Uterus (tissue), 3 donors: ENCODE measurements at regions not wholly inside any gene's neighbourhood (a gene's known extent, or its start where the extent isn't known, plus 50 kb on each side); places are given as distances from the start of the nearest gene placed in this dataset.

Experiments used
- DNase-seq, 2 donors: peaks; one replicate each; pipeline ENCODE4 v3.0.0-alpha.2; 2019 to 2020
- H3K27ac ChIP-seq, 2 donors: fragments of 200-600 bp; sonication (generic); 1 replicate in 1 of 2; 2 replicates in 1 of 2; pipeline ENCODE4 v1.5.1; 2016 to 2018
- H3K27me3 ChIP-seq, 2 donors: fragments of 200-600 bp; sonication (generic); one replicate each; pipeline ENCODE4 v1.5.1; 2018 to 2019; ENCODE audit warnings: control low read depth in 1 of 2
- H3K36me3 ChIP-seq, 2 donors: fragments of 200-600 bp; sonication (generic); one replicate each; pipeline ENCODE4 v1.5.1; 2019; ENCODE audit warnings: control low read depth in 1 of 2
- H3K4me1 ChIP-seq, 2 donors: fragments of 200-600 bp; sonication (generic); one replicate each; pipeline ENCODE4 v1.5.1; 2018 to 2019; ENCODE audit warnings: control low read depth in 1 of 2
- H3K4me3 ChIP-seq, 2 donors: fragments of 200-600 bp; sonication (generic); 1 replicate in 1 of 2; 2 replicates in 1 of 2; pipeline ENCODE4 v1.5.1; 2018 to 2019; ENCODE audit warnings: mild to moderate bottlenecking in 1 of 2
- H3K9me3 ChIP-seq, 2 donors: fragments of 200-600 bp; sonication (generic); one replicate each; pipeline ENCODE4 v1.5.1; 2019; ENCODE audit warnings: control low read depth in 1 of 2
- CTCF ChIP-seq, 4 experiments: fragments of 200-600 bp in 2 of 4; fragments of 450-650 bp in 2 of 4; sonication (generic) in 2 of 4; IDR thresholded peaks; one replicate each; pipeline ENCODE4 v1.5.1; 2016 to 2019; ENCODE audit warnings: antibody characterized with exemption in 4 of 4, mild to moderate bottlenecking in 2 of 4, moderate library complexity in 1 of 4
- POLR2A ChIP-seq, 2 donors: fragments of 450-650 bp; IDR thresholded peaks; one replicate each; pipeline ENCODE4 v1.6.1; 2016; ENCODE audit warnings: antibody characterized with exemption in 2 of 2, mild to moderate bottlenecking in 1 of 2, moderate library complexity in 1 of 2
- intact Hi-C: fragments of 100-400 bp; cut with DNase I; formaldehyde crosslinking; loops from one replicate; pipeline ENCODE4 v1.15.1; 2023; ENCODE audit warnings: low total_unique reads
- donor health status: DM: yes; HTN: yes; CAD: no.

- Histone ChIP-seq H3K4me3 (no peak overlapping the region), H3K4me1 (no peaks in the 10 kb centered on the region), H3K27ac (no peak overlapping the region), H3K9me3 (no peaks in the 10 kb centered on the region), H3K27me3 (no peaks in the 10 kb centered on the region), H3K36me3 (no peaks in the 10 kb centered on the region)
- no peak for TF ChIP-seq CTCF (IDR thresholded peaks at IDR 0.05)
- no peak for TF ChIP-seq POLR2A (IDR thresholded peaks at IDR 0.05)
- intact Hi-C loops: no loop called here
- DNase-seq: no peak
Observed at GRCh38 chr5:88999853-89000252, 116.9 kb upstream of the MEF2C start.

DNA sequence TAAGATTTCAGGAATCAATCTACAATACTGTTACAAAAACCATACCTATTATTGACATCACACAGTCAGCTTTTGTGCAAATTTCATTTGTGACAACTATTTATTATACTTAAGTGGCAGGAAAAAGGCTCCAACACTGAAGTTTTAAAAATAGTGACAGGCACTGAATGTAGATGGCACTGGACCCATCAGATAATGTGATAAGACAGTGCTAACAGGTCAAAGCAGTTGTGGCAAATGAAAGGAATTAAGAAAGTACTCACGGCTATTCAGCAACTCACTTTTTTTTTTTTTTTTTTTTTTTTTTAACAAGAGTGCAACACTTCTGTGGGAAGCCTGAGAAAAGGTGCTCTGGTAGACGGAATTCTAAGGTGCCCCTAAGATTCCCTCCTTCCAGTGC, 115.0 kb upstream of the MEF2C start:
- Histone ChIP-seq H3K9me3 (no peaks in the 10 kb centered on the region), H3K36me3 (no peaks in the 10 kb centered on the region), H3K4me3 (no peak overlapping the region), H3K4me1 (no peaks in the 10 kb centered on the region), H3K27me3 (no peaks in the 10 kb centered on the region), H3K27ac (no peak overlapping the region)
- intact Hi-C loops: no loop called here
- DNase-seq: no peak
- TF ChIP-seq POLR2A (IDR thresholded peaks at IDR 0.05) (no peak), CTCF (IDR thresholded peaks at IDR 0.05) (no peak)

GRCh38 chr5:88984040-88984439, 101.1 kb upstream of the MEF2C start:
- H3K36me3 ChIP-seq: no peaks in the 10 kb centered on the region
- intact Hi-C loops: no loop called here
- TF ChIP-seq POLR2A (IDR thresholded peaks at IDR 0.05) (no peak), CTCF (IDR thresholded peaks at IDR 0.05) (no peak)
- no peaks in the 10 kb centered on the region for H3K9me3 ChIP-seq
- H3K4me1 ChIP-seq: no peaks in the 10 kb centered on the region
- H3K27ac ChIP-seq: no peak overlapping the region
- H3K4me3 ChIP-seq: no peak overlapping the region
- DNase-seq: no peak
- no peaks in the 10 kb centered on the region for H3K27me3 ChIP-seq

DNA sequence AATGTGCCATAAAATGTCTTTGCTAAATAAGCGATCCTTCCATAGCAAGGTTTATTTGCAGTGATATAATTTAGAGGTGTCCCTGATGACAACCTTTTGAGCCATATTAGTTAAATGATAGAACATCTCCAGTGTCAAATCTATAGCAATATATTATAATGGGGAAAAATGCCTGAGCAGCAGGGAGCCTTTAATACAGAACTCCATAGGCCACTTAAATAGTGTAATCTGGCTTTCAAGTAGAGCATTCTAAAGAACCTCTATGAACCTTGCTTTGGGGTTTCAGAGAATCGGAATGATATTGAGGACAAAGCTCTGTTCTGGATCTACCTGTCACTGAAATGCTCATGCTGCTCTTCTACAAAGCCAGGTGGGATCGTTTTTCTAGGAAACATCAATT, 96.7 kb upstream of the MEF2C start:
- Histone ChIP-seq H3K36me3 (no peaks in the 10 kb centered on the region), H3K9me3 (no peaks in the 10 kb centered on the region), H3K27ac (no peak overlapping the region), H3K4me1 (no peaks in the 10 kb centered on the region), H3K27me3 (no peaks in the 10 kb centered on the region), H3K4me3 (no peak overlapping the region)
- TF ChIP-seq POLR2A (IDR thresholded peaks at IDR 0.05): no peak
- TF ChIP-seq CTCF (IDR thresholded peaks at IDR 0.05): no peak
- intact Hi-C loops: no loop called here
- no peak for DNase-seq

- intact Hi-C loops: no loop called here
- no peaks in the 10 kb centered on the region for H3K9me3 ChIP-seq
- DNase-seq: no peak
- H3K4me1 ChIP-seq: no peaks in the 10 kb centered on the region
- TF ChIP-seq POLR2A (IDR thresholded peaks at IDR 0.05) (no peak), CTCF (IDR thresholded peaks at IDR 0.05) (no peak)
- H3K4me3 ChIP-seq: no peak overlapping the region
- H3K27ac ChIP-seq: no peak overlapping the region
- H3K36me3 ChIP-seq: no peaks in the 10 kb centered on the region
- H3K27me3 ChIP-seq: no peaks in the 10 kb centered on the region
Observed at GRCh38 chr5:88979244-88979643, 96.3 kb upstream of the MEF2C start.
